Choroid plexus epithelial cell (primary cell): ENCODE measurements at regions not wholly inside any gene's neighbourhood (a gene's known extent, or its start where the extent isn't known, plus 50 kb on each side); places are given as distances from the start of the nearest gene placed in this dataset.
"Not testable (repeated sequence)": the region's sequence is repeated elsewhere in the genome, so short reads cannot be mapped to it uniquely, and the experiment has no call there.

Experiments used
- DNase-seq: peaks from one replicate; pipeline ENCODE4 v3.0.0-alpha.2; 2010; ENCODE audit warnings: low read depth
- H3K4me3 ChIP-seq: 2 replicates; pipeline ENCODE4 v1.5.1; 2011; ENCODE audit warnings: low read depth, mild to moderate bottlenecking, control low read depth, low read length, moderate library complexity
- CTCF ChIP-seq: conservative IDR thresholded peaks from 2 replicates; pipeline ENCODE4 v1.5.1; 2011; ENCODE audit warnings: low read depth, mild to moderate bottlenecking, control low read depth, inconsistent platforms, low read length, moderate library complexity

- no peak overlapping the region for H3K4me3 ChIP-seq
- no peak for TF ChIP-seq CTCF
- peak; percentile 41 for DNase-seq
These were observed 72.8 kb upstream of the EFNA5 start for GRCh38 chr5:107743373-107744000.

GRCh38 chr5:107739661-107740060 is 68.9 kb upstream of the EFNA5 start:
- DNase-seq: no peak
- TF ChIP-seq CTCF: no peak
- H3K4me3 ChIP-seq: no peak overlapping the region

DNA sequence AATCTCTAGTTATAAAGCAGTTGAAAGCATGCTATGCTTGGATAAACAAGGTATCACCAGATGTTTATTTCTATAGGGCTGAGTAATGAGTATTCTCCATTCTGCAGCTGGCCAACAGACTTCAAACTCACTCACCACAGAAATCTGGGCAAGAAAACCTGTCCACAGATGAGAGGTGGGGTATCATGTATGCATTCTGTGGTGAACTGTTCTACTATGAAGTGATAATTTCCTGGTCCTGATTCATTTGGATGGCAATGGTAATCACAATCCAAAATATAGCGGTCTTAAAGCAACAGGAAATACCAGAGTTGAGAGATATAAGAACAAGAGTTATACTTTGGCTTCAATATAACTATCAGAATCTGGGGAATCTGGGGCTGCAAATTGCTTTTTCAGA is 65.9 kb upstream of the EFNA5 start:
- no peak overlapping the region for H3K4me3 ChIP-seq
- TF ChIP-seq CTCF: no peak
- DNase-seq: peak; percentile 53

- not testable (repeated sequence) for DNase-seq, H3K4me3 ChIP-seq
These were observed 65.4 kb upstream of the EFNA5 start for GRCh38 chr5:107736089-107736488.

DNA sequence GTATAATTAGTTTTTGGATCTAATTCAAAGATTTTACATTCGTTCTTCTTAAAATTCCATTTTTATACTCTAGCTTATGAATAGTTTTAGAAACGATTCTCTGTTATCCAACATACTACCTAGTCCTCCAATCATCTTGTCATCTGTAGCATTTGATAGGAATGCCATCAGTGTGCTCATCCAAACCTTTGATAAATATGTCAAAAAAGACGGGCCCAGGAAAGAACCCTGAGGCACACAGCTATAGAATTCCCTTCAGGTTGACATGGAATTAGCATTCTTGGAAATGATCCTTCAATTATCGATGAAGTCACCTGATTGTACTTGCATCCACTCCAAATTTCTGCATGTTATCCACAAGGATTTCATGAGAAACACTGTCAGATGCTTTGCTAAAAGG is 64.8 kb upstream of the EFNA5 start:
- no peak for DNase-seq
- no peak overlapping the region for H3K4me3 ChIP-seq
- no peak for TF ChIP-seq CTCF

DNA sequence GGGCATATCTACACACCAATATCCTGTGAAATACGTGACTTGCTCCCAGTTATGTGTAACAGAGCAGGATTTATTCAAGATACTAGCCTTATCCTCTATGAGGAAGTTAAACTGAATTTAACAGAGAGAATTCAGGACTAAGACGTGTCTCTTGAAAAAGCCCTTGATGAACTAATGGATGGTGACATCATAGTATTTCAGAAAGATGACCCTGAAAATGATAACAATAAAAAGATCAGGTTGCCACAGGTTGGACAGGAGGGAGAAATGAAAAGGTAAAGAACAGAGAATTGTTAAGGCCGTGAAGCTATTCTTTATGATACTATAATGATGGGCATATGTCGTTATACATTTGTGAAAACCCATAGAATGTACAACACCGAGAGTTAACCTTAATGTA is 56.2 kb upstream of the EFNA5 start:
- DNase-seq: no peak
- TF ChIP-seq CTCF: no peak
- H3K4me3 ChIP-seq: no peak overlapping the region

GRCh38 chr5:107724642-107725041 is 53.9 kb upstream of the EFNA5 start:
- H3K4me3 ChIP-seq: no peak overlapping the region
- DNase-seq: no peak
- no peak for TF ChIP-seq CTCF

GRCh38 chr5:107721241-107721640 is 50.5 kb upstream of the EFNA5 start:
- not testable (repeated sequence) for H3K4me3 ChIP-seq, DNase-seq
